HuH-7 (cell line): ENCODE measurements at regions not wholly inside any gene's neighbourhood (a gene's known extent, or its start where the extent isn't known, plus 50 kb on each side); places are given as distances from the start of the nearest gene placed in this dataset.
"Not testable (repeated sequence)": the region's sequence is repeated elsewhere in the genome, so short reads cannot be mapped to it uniquely, and the experiment has no call there.

ENCODE experiments used
- DNase-seq: peaks from one replicate; pipeline ENCODE4 v3.0.0; 2011; ENCODE audit warnings: low spot score

GRCh38 chr16:61002479-61003204, 1033.6 kb downstream of the CDH8 start:
- DNase-seq, result no peak

GRCh38 chr16:60991886-60992285, 1044.4 kb downstream of the CDH8 start:
- no peak for DNase-seq

- no peak for DNase-seq
Observed at GRCh38 chr16:60989592-60989991, 1046.6 kb downstream of the CDH8 start.

DNA sequence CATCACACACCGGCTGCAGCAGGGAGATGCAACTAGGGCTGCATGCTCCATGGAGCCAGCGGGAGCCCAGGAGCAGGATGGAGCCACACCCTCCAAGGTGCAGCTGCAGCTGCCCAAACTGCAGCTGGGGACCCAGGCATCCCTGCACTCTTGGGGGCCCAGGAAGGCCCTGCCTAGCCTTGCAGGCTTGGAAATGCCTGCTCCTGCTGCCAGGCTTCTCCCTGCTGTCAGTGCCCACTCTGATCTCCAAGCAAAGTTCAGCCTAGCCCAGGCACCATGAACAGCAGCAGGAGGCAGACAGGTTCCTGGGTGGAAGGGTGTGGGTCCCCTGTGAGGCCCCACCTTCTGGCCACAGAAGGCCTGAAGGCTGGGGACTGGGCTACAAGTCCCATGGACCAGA, 1057.1 kb downstream of the CDH8 start:
- no peak for DNase-seq

GRCh38 chr16:60949800-60950199, 1086.4 kb downstream of the CDH8 start:
- no peak for DNase-seq

GRCh38 chr16:60945225-60945624, 1091.0 kb downstream of the CDH8 start:
- no peak for DNase-seq

GRCh38 chr16:60936189-60936588, 1100.0 kb downstream of the CDH8 start:
- not testable (repeated sequence) for DNase-seq

- DNase-seq, result no peak
Observed at GRCh38 chr16:60932600-60932999, 1103.6 kb downstream of the CDH8 start.

DNA sequence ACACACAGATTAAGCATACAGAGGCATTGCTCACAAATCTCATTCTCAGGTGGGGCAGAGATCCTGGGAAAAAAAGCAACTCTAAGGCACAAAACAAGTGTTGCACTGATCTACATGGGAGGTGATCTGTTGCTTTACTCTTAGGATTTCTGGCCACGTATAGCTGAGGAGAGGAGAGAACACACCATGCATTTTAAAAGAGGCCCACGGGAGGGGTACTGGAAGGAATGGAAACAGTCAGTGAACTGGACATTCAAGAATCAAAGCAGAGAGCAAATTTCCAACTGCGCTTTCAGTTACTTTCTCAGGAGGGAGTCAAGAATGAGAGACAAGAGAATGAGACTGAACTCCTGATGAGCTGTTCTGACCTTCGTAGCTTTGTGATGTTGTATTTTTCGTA, 1105.9 kb downstream of the CDH8 start:
- no peak for DNase-seq

- DNase-seq, result no peak
Observed at GRCh38 chr16:60922920-60923319, 1113.3 kb downstream of the CDH8 start.

DNA sequence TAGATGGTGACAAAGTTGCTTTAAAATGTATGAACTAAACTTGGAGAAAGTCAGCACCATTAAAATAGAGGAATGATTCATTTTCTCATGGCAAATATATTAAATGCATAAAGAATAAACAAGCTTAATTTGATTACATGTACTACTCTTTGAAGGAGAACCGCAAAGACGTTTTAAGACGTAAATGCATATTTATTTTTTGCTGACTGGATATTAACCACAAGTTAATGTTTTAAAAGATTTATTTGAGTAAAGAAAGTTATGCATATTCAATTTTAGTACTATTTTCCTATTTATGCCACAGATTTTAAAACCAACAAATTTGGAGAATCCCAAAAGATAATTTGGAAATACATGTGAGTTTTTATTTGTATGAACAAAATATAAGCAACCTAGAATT, 1121.9 kb downstream of the CDH8 start:
- DNase-seq, result no peak

- DNase-seq, result no peak
Observed at GRCh38 chr16:60907645-60908044, 1128.6 kb downstream of the CDH8 start.

DNA sequence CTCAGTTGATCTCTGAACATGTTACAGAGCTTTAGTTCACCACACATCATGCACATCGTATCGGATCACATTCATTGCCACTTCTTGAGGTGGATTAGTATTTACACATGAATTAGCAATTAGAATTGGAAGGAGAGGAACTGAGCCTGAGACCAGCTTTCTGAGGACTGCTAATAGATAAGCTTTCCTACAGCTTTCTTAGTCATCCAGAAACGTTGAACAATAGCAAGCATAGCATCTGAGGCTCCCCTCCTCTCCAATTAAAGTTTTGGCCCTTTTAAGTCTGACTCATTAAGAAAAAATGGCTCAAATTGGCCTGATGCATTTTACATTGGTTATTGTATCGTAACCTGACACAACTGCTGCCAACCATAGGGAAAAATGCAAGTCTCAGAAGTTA, 1130.4 kb downstream of the CDH8 start:
- DNase-seq, result no peak

DNA sequence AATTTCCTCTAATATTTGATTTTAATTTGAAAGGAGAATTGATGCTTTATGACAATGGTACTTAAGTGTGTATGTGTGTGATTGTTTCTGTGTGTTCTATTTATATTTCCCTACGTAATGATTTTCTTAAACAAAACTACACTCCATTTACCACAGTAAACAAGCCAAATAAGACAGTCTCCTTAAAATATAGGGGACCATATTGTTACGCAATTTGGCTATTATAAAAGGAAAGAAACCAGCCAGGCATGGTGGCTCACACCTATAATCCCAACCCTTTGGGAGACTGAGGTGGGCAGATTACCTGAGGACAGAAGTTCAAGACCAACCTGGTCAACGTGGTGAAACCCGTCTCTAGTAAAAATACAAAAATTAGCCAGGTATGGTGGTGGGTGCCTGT, 1134.1 kb downstream of the CDH8 start:
- DNase-seq, result no peak

DNA sequence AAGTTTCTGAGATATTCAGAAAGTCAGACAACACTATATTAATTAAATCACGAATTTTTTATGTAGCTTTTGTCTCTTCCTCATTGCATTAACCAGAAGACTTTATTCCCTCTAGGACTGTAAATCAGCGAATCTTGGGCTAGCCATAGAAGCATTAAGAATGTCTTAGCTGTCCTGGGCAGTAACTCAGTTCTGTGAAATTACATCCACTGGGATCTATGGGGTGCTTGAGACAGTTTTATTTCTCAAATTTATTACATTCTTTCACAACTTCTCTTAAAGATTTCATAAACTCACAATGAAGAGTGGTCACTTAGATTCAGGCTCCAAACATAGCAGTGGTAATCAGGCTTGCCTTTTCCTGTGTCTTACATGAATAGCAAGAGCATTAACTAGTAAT, 1153.4 kb downstream of the CDH8 start:
- DNase-seq, result no peak

DNA sequence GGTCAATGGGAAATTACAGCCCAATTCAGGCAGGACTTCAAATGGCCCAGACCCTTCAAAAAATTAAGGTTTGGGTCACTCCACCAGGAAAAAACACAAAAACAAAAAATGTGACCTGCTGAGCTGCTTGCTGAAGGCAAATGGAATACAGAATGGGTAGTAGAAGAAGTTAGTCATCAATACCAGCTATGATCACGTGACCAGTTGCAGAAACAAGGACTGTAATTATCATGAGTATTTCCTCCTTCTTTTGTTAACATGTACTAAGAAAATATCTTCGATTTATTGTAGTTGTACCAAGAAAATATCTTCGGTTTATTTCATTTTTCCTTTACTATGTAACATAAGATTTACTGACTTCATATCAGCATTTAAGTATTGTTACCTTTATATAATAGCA, 1183.6 kb downstream of the CDH8 start:
- no peak for DNase-seq

- no peak for DNase-seq
Observed at GRCh38 chr16:60821661-60822060, 1214.6 kb downstream of the CDH8 start.

DNA sequence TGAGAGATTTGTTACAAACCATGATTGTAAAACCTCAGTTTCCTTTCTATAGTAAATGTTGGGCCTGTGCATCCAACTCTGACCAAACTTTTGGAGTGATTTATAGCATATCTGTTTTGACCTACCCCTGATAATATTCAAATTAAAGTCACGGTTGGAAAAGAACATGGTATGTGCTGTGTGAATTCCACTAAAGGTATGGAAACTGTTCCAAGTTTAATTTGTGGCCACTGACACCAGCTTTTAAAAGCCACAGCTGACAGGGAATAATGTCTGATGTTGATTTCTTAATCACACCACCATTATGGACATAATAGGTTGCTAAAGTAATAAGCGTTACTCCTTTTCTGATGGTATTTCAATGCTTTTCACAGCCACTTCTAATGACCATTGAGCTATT, 1215.9 kb downstream of the CDH8 start:
- no peak for DNase-seq

DNA sequence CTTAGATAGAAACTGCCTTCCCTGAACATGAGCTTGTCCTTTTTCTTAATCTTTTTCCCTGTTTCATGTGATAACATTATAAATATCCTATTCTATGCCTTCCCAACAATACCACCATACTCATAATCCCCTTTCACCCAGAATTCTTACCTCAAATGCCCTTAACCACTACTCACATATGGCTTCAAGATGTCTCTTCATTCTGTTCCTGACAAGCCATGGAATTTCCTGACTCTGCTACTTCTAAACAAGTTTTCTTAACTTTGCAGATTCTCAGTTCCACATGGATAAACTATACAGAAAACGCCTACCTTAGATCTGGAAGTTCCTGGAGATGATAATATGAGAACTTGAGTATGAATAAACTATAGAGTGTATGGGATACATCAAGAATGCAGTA, 1217.8 kb downstream of the CDH8 start:
- no peak for DNase-seq

GRCh38 chr16:60816461-60816860, 1219.8 kb downstream of the CDH8 start:
- no peak for DNase-seq

DNA sequence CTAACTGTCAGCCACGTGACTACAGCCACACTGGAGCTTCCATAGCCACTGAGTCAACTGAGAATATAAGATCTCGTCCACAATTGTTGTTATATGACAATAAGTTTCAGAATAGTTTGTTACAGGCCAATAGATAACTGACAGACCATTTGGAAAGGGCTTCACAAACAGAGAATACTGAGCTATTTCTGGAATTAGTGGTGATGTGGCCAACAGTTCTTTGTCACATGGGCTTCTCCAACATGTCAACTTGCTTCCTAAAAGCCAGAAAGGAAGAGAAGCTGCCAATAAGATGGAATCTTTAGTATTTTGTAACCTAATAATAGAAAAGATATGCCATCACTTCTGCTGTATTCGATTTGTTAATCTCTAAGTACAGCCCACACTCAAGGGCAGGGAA, 1220.4 kb downstream of the CDH8 start:
- no peak for DNase-seq

- DNase-seq, result no peak
Observed at GRCh38 chr16:60815033-60815432, 1221.2 kb downstream of the CDH8 start.

DNA sequence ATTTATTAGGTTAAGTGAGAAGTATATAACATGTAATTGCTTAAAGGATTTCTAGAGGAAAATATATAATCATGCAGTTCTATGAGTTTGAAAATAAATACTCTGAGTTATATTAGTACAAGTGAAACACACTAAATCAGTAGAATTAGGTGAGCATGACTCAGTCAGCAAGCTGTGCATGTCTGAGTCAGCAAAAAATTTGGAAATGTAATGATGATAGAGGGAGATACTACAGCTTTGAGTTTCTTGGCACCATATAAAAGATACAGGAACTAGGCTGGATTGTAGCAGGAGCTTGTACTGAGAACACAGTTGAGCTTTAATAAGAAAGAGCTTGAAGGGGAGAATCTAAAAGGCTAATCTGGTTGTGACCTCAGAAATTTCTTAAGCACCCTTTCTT, 1224.6 kb downstream of the CDH8 start:
- DNase-seq, result no peak

DNA sequence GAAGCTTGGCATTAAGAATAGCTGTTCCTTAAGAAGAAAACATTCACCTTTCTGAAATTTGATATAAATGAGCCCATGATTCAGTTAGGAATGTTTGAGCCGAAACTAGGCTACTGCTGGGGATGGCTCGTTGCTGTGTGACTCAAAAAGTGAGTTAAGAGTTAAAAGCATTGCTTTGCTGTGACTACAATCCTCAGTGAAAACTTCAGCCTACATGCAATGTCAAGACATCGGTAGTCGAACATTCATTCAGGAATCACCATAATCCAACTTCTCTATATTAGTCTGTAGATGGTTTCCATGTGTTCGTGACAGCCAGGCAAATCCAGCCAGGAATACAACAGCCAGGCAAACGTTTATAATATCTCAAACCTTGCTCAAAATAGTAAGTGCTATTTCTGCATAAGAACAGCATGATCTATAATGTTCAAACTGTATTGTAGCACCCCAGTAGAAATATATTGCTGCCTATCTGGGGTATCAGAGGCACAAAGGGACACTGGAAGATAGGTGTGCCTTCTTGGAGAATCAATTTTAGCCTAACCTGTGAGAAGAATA, 1225.1 kb downstream of the CDH8 start:
- DNase-seq, result no peak
